ENCODE measurements at regions not wholly inside any gene's neighbourhood (a gene's known extent, or its start where the extent isn't known, plus 50 kb on each side); places are given as distances from the start of the nearest gene placed in this dataset.

DNA sequence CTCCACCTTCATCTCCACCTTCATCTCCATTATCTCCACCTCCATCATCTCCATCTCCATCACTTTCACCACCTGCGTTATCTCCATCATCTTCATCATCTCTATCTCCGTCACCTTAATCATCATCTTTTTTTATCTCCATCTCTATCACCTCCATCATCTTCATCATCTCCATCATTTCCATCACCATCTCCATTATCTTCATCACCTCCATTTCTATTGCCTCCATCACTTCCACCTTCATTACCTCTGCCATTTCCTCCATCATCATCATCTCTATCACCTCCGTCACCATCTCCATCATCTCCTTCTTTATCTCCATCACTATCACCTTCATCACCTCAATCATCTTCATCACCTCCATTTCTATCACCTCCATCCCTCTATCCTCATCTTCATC lies 573.5 kb downstream of the TBC1D22A start:
- H3K27ac ChIP-seq (ENCODE audit: low read length): no peak overlapping the region
- H3K27me3 ChIP-seq (ENCODE audit: control insufficient read depth, insufficient read depth, low read length): no peaks in the 10 kb centered on the region
- TF ChIP-seq POLR2AphosphoS5 (IDR thresholded peaks at IDR 0.05; ENCODE audit: low read depth, low read length) (no peak), SIN3A (IDR thresholded peaks at IDR 0.05; ENCODE audit: borderline replicate concordance, insufficient read depth, low read depth, low read length) (no peak), TCF7L2 (IDR thresholded peaks at IDR 0.05; ENCODE audit: low read depth, low read length) (no peak)
- TF ChIP-seq, protein P1, sequence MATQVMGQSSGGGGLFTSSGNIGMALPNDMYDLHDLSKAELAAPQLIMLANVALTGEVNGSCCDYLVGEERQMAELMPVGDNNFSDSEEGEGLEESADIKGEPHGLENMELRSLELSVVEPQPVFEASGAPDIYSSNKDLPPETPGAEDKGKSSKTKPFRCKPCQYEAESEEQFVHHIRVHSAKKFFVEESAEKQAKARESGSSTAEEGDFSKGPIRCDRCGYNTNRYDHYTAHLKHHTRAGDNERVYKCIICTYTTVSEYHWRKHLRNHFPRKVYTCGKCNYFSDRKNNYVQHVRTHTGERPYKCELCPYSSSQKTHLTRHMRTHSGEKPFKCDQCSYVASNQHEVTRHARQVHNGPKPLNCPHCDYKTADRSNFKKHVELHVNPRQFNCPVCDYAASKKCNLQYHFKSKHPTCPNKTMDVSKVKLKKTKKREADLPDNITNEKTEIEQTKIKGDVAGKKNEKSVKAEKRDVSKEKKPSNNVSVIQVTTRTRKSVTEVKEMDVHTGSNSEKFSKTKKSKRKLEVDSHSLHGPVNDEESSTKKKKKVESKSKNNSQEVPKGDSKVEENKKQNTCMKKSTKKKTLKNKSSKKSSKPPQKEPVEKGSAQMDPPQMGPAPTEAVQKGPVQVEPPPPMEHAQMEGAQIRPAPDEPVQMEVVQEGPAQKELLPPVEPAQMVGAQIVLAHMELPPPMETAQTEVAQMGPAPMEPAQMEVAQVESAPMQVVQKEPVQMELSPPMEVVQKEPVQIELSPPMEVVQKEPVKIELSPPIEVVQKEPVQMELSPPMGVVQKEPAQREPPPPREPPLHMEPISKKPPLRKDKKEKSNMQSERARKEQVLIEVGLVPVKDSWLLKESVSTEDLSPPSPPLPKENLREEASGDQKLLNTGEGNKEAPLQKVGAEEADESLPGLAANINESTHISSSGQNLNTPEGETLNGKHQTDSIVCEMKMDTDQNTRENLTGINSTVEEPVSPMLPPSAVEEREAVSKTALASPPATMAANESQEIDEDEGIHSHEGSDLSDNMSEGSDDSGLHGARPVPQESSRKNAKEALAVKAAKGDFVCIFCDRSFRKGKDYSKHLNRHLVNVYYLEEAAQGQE (IDR thresholded peaks at IDR 0.05; ENCODE audit: insufficient read depth in 1 of 2, low read depth in 2 of 2, low read length in 1 of 2): no peak
- TF ChIP-seq, protein P2, sequence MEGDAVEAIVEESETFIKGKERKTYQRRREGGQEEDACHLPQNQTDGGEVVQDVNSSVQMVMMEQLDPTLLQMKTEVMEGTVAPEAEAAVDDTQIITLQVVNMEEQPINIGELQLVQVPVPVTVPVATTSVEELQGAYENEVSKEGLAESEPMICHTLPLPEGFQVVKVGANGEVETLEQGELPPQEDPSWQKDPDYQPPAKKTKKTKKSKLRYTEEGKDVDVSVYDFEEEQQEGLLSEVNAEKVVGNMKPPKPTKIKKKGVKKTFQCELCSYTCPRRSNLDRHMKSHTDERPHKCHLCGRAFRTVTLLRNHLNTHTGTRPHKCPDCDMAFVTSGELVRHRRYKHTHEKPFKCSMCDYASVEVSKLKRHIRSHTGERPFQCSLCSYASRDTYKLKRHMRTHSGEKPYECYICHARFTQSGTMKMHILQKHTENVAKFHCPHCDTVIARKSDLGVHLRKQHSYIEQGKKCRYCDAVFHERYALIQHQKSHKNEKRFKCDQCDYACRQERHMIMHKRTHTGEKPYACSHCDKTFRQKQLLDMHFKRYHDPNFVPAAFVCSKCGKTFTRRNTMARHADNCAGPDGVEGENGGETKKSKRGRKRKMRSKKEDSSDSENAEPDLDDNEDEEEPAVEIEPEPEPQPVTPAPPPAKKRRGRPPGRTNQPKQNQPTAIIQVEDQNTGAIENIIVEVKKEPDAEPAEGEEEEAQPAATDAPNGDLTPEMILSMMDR (IDR thresholded peaks at IDR 0.05): no peak
- ChIA-PET POLR2A (no interaction called here), CTCF (no interaction called here)
- no peak for ATAC-seq
- no peak overlapping the region for H3K4me3 ChIP-seq (ENCODE audit: low read depth in 2 of 2, low read length in 2 of 2)
- no TSS peak for BruUV-seq (replicated peaks)
- in situ Hi-C loops (cut with HindIII; ENCODE audit: low pct_unique_long_range_greater_than_20kb, low sequenced_read_pairs) (no loop called here), intact Hi-C loops (cut with micrococcal nuclease; ENCODE audit: unreplicated experiment) (no loop called here)
- DNase-seq (ENCODE audit: low read depth, low spot score): no peak
- H3K9me3 ChIP-seq (ENCODE audit: control insufficient read depth, insufficient read depth, low read depth, low read length): no peaks in the 10 kb centered on the region
- H3K4me1 ChIP-seq (ENCODE audit: control insufficient read depth, insufficient read depth, low read length): peaks cover 5% of the 10 kb centered on the region; the same call in 1 of the 2 replicates
- H3K36me3 ChIP-seq (ENCODE audit: control insufficient read depth, insufficient read depth, low read length): no peaks in the 10 kb centered on the region

DNA sequence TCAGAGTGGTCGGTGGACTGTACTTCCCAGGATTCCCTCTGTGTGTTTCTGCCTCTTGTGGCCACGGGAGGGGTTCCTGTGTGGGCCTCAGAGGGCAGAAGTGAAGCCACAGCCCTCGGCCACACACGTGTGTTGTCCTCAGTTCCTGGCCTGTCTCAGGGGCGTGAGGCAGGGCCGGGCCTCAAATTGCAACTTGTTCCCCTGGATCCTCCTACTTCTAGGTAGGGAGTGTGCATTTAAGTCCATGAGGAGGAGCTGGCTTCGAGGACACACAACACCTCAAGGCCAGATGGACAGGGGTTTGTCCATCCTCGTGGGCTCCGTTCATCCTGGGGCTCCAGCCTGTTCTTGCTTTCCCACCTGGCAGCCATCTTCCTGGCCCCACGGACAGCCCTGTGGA lies 573.0 kb downstream of the TBC1D22A start:
- peaks cover 8% of the 10 kb centered on the region; the same call in 1 of the 2 replicates for H3K4me1 ChIP-seq (ENCODE audit: control insufficient read depth, insufficient read depth, low read length)
- intact Hi-C loops (cut with micrococcal nuclease; ENCODE audit: unreplicated experiment) (no loop called here), in situ Hi-C loops (cut with HindIII; ENCODE audit: low pct_unique_long_range_greater_than_20kb, low sequenced_read_pairs) (no loop called here)
- POLR2A ChIA-PET: no interaction called here
- no peak for DNase-seq (ENCODE audit: low read depth, low spot score)
- no peak overlapping the region for H3K27ac ChIP-seq (ENCODE audit: low read length)
- no peaks in the 10 kb centered on the region for H3K27me3 ChIP-seq (ENCODE audit: control insufficient read depth, insufficient read depth, low read length)
- H3K36me3 ChIP-seq (ENCODE audit: control insufficient read depth, insufficient read depth, low read length): no peaks in the 10 kb centered on the region
- ATAC-seq: no peak
- CTCF ChIA-PET: no interaction called here
- no peaks in the 10 kb centered on the region for H3K9me3 ChIP-seq (ENCODE audit: control insufficient read depth, insufficient read depth, low read depth, low read length)
- no peak overlapping the region for H3K4me3 ChIP-seq (ENCODE audit: low read depth in 2 of 2, low read length in 2 of 2)
- BruUV-seq (replicated peaks): no TSS peak
- TF ChIP-seq SIN3A (IDR thresholded peaks at IDR 0.05; ENCODE audit: borderline replicate concordance, insufficient read depth, low read depth, low read length): no peak
- no peak for TF ChIP-seq TCF7L2 (IDR thresholded peaks at IDR 0.05; ENCODE audit: low read depth, low read length)
- TF ChIP-seq, protein P2 (IDR thresholded peaks at IDR 0.05): no peak
- TF ChIP-seq POLR2AphosphoS5 (IDR thresholded peaks at IDR 0.05; ENCODE audit: low read depth, low read length): no peak
- TF ChIP-seq, protein P1 (IDR thresholded peaks at IDR 0.05; ENCODE audit: insufficient read depth in 1 of 2, low read depth in 2 of 2, low read length in 1 of 2): no peak

Data from Panc1 (cell line).